ENCODE measurements at regions not wholly inside any gene's neighbourhood (a gene's known extent, or its start where the extent isn't known, plus 50 kb on each side); places are given as distances from the start of the nearest gene placed in this dataset.

- DNase-seq: peak; percentile 23
- Histone ChIP-seq H2AFZ (ENCODE audit: low read length) (no peak overlapping the region), H3K4me2 (ENCODE audit: low read depth, low read length) (no peak overlapping the region), H3K4me1 (ENCODE audit: low read length) (no peaks in the 10 kb centered on the region), H3K36me3 (replicated peaks; ENCODE audit: insufficient read depth, low read length) (no peaks in the 10 kb centered on the region), H3K4me3 (ENCODE audit: low read length) (no peak overlapping the region), H3K9me3 (replicated peaks; ENCODE audit: insufficient read depth, low read length) (no peaks in the 10 kb centered on the region), H3K9ac (ENCODE audit: low read length) (no peak overlapping the region), H3F3A (ENCODE audit: insufficient read depth, low read length) (no peaks in the 10 kb centered on the region), H3K9me2 (replicated peaks; ENCODE audit: insufficient read depth, low read length) (0 out of 2 replicates have a peak, but pooled peaks cover 4% of the 10 kb centered on the region), H4K20me1 (ENCODE audit: insufficient read depth, low read length) (no peaks in the 10 kb centered on the region), H3K79me2 (ENCODE audit: low read length) (no peaks in the 10 kb centered on the region), H3K27me3 (replicated peaks; ENCODE audit: insufficient read depth, low read length) (no peaks in the 10 kb centered on the region), H3K27ac (ENCODE audit: low read length) (no peak overlapping the region)
- TF ChIP-seq EZH2 (optimal IDR thresholded peaks at IDR 0.05; ENCODE audit: low read depth, low read length): no peak
- no peak for TF ChIP-seq CTCF (IDR thresholded peaks at IDR 0.05; ENCODE audit: low read length)
- no peak for TF ChIP-seq EZH2phosphoT487 (IDR thresholded peaks at IDR 0.05; ENCODE audit: low read length)
Measured at GRCh38 chr3:165696496-165696895, 140.7 kb downstream of the BCHE start.

GRCh38 chr3:165683947-165684346 is 153.3 kb downstream of the BCHE start:
- Histone ChIP-seq H3K9me3 (replicated peaks; ENCODE audit: insufficient read depth, low read length) (no peaks in the 10 kb centered on the region), H2AFZ (ENCODE audit: low read length) (no peak overlapping the region), H3K4me2 (ENCODE audit: low read depth, low read length) (no peak overlapping the region)

GRCh38 chr3:165682734-165683133 is 154.5 kb downstream of the BCHE start:
- Histone ChIP-seq H3K9me2 (replicated peaks; ENCODE audit: insufficient read depth, low read length) (no peaks in the 10 kb centered on the region), H4K20me1 (ENCODE audit: insufficient read depth, low read length) (no peaks in the 10 kb centered on the region), H3K4me2 (ENCODE audit: low read depth, low read length) (no peak overlapping the region), H3K79me2 (ENCODE audit: low read length) (no peaks in the 10 kb centered on the region), H3K27ac (ENCODE audit: low read length) (no peak overlapping the region), H3K4me1 (ENCODE audit: low read length) (no peaks in the 10 kb centered on the region), H3K36me3 (replicated peaks; ENCODE audit: insufficient read depth, low read length) (no peaks in the 10 kb centered on the region), H3F3A (ENCODE audit: insufficient read depth, low read length) (no peaks in the 10 kb centered on the region), H3K4me3 (ENCODE audit: low read length) (no peak overlapping the region), H2AFZ (ENCODE audit: low read length) (no peak overlapping the region), H3K27me3 (replicated peaks; ENCODE audit: insufficient read depth, low read length) (no peaks in the 10 kb centered on the region), H3K9me3 (replicated peaks; ENCODE audit: insufficient read depth, low read length) (no peaks in the 10 kb centered on the region), H3K9ac (ENCODE audit: low read length) (no peak overlapping the region)
- no peak for DNase-seq
- no peak for TF ChIP-seq EZH2phosphoT487 (IDR thresholded peaks at IDR 0.05; ENCODE audit: low read length)
- TF ChIP-seq CTCF (IDR thresholded peaks at IDR 0.05; ENCODE audit: low read length): no peak
- TF ChIP-seq EZH2 (optimal IDR thresholded peaks at IDR 0.05; ENCODE audit: low read depth, low read length): no peak

More at GRCh38 chr3:165683947-165684346, 153.3 kb downstream of the BCHE start:
- no peak for DNase-seq
- H3K27me3 ChIP-seq (replicated peaks; ENCODE audit: insufficient read depth, low read length): no peaks in the 10 kb centered on the region
- H4K20me1 ChIP-seq (ENCODE audit: insufficient read depth, low read length): no peaks in the 10 kb centered on the region
- H3K4me3 ChIP-seq (ENCODE audit: low read length): no peak overlapping the region
- no peak overlapping the region for H3K27ac ChIP-seq (ENCODE audit: low read length)
- H3K36me3 ChIP-seq (replicated peaks; ENCODE audit: insufficient read depth, low read length): no peaks in the 10 kb centered on the region
- H3K79me2 ChIP-seq (ENCODE audit: low read length): no peaks in the 10 kb centered on the region
- no peak for TF ChIP-seq EZH2phosphoT487 (IDR thresholded peaks at IDR 0.05; ENCODE audit: low read length)
- TF ChIP-seq CTCF (IDR thresholded peaks at IDR 0.05; ENCODE audit: low read length): no peak
- TF ChIP-seq EZH2 (optimal IDR thresholded peaks at IDR 0.05; ENCODE audit: low read depth, low read length): no peak
- H3K4me1 ChIP-seq (ENCODE audit: low read length): no peaks in the 10 kb centered on the region
- no peak overlapping the region for H3K9ac ChIP-seq (ENCODE audit: low read length)
- H3F3A ChIP-seq (ENCODE audit: insufficient read depth, low read length): no peaks in the 10 kb centered on the region
- H3K9me2 ChIP-seq (replicated peaks; ENCODE audit: insufficient read depth, low read length): no peaks in the 10 kb centered on the region

Data from MM.1S (cell line).